Colonic mucosa (tissue), 4 donors: ENCODE measurements at regions not wholly inside any gene's neighbourhood (a gene's known extent, or its start where the extent isn't known, plus 50 kb on each side); places are given as distances from the start of the nearest gene placed in this dataset.

Source experiments
- DNase-seq: peaks from one replicate; pipeline ENCODE4 v3.0.0-alpha.2; 2020
- H3K27ac ChIP-seq: fragments of 200-600 bp; one replicate; pipeline ENCODE4 v1.8.0; 2021
- H3K27me3 ChIP-seq: fragments of 200-600 bp; one replicate; pipeline ENCODE4 v1.8.0; 2021
- H3K36me3 ChIP-seq: fragments of 200-600 bp; one replicate; pipeline ENCODE4 v1.8.0; 2021
- H3K4me1 ChIP-seq: fragments of 200-600 bp; one replicate; pipeline ENCODE4 v1.8.0; 2021; ENCODE audit warnings: mild to moderate bottlenecking
- H3K4me3 ChIP-seq: fragments of 200-600 bp; one replicate; pipeline ENCODE4 v1.8.0; 2021
- H3K9ac ChIP-seq, 2 donors: one replicate each; pipeline ENCODE4 v1.7.0; 2013; ENCODE audit warnings: control low read depth in 2 of 2, low read depth in 2 of 2, low read length in 2 of 2
- H3K9me3 ChIP-seq: fragments of 200-600 bp; one replicate; pipeline ENCODE4 v1.8.0; 2021
- intact Hi-C: fragments of 100-400 bp; cut with DNase I; formaldehyde crosslinking; loops from one replicate; pipeline ENCODE4 v1.14.1; 2022
- TF ChIP-seq, protein P1 (sequence below): fragments of 200-600 bp; IDR thresholded peaks from one replicate; pipeline ENCODE4 v1.8.0; 2022; ENCODE audit warnings: antibody characterized with exemption, mild to moderate bottlenecking
- donor health status: healthy.
- donor health status: DM: no; HTN: no; CAD: no.
- donor health status: DM: no; HTN: no; CAD: no.

GRCh38 chr13:88637935-88638334 lies 966.8 kb downstream of the SLITRK5 start:
- intact Hi-C loops = no loop called here
- H3K4me3 ChIP-seq = no peak overlapping the region
- TF ChIP-seq, protein P1, sequence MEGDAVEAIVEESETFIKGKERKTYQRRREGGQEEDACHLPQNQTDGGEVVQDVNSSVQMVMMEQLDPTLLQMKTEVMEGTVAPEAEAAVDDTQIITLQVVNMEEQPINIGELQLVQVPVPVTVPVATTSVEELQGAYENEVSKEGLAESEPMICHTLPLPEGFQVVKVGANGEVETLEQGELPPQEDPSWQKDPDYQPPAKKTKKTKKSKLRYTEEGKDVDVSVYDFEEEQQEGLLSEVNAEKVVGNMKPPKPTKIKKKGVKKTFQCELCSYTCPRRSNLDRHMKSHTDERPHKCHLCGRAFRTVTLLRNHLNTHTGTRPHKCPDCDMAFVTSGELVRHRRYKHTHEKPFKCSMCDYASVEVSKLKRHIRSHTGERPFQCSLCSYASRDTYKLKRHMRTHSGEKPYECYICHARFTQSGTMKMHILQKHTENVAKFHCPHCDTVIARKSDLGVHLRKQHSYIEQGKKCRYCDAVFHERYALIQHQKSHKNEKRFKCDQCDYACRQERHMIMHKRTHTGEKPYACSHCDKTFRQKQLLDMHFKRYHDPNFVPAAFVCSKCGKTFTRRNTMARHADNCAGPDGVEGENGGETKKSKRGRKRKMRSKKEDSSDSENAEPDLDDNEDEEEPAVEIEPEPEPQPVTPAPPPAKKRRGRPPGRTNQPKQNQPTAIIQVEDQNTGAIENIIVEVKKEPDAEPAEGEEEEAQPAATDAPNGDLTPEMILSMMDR = no peak
- no peaks in the 10 kb centered on the region for H3K4me1 ChIP-seq
- no peaks in the 10 kb centered on the region for H3K36me3 ChIP-seq
- H3K9ac ChIP-seq = no peak overlapping the region
- no peak for DNase-seq
- H3K27ac ChIP-seq = no peak overlapping the region
- H3K9me3 ChIP-seq = no peaks in the 10 kb centered on the region
- no peaks in the 10 kb centered on the region for H3K27me3 ChIP-seq

DNA sequence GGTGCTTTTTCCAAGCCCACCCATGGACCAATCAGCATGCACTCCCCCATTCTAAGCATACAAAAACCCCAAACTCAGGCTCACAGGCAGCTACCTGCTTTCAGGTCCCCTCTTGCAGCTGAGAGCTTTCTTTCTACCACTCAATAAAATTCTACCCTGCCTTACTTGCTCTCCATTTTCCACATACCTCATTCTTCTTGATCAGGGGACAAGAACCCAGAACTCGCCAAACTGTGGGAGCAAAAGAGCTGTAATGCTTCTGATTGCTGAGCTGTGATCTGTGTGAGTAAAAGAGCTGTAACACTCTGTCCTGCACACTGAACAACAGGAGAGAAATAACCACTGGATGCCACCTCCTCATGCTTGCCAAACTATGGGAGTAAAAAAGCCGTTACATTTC lies 972.1 kb downstream of the SLITRK5 start:
- no peaks in the 10 kb centered on the region for H3K4me1 ChIP-seq
- TF ChIP-seq, protein P1 = no peak
- H3K9ac ChIP-seq = no peak overlapping the region
- H3K27ac ChIP-seq = no peak overlapping the region
- no peaks in the 10 kb centered on the region for H3K9me3 ChIP-seq
- H3K27me3 ChIP-seq = no peaks in the 10 kb centered on the region
- intact Hi-C loops = no loop called here
- H3K36me3 ChIP-seq = no peaks in the 10 kb centered on the region
- DNase-seq = no peak
- H3K4me3 ChIP-seq = no peak overlapping the region

GRCh38 chr13:88648598-88649373 lies 977.6 kb downstream of the SLITRK5 start:
- Histone ChIP-seq H3K9me3 (no peaks in the 10 kb centered on the region), H3K4me1 (no peaks in the 10 kb centered on the region), H3K27ac (no peak overlapping the region), H3K9ac (no peak overlapping the region), H3K4me3 (no peak overlapping the region), H3K27me3 (no peaks in the 10 kb centered on the region), H3K36me3 (no peaks in the 10 kb centered on the region)
- intact Hi-C loops = no loop called here
- no peak for DNase-seq
- TF ChIP-seq, protein P1 = no peak

DNA sequence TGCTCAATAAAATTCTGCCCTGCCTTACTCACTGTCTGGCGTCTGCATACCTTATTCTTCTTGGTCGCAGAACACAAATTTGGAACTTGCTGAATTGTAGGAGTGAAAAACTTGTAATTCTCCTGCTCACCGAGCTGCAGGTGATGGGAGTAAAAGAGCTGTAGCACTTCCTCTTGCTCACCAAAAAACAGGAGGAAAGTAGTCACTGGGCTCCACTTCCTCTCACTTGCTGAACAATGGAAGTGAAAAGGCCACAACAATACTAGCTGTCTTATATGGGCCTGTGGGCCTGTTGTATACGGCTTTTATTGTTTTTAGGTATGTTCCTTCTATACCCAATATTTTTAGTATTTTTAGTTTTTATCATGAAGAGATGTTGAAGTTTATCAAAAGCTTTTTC lies 978.7 kb downstream of the SLITRK5 start:
- Histone ChIP-seq H3K27ac (no peak overlapping the region), H3K4me1 (no peaks in the 10 kb centered on the region), H3K9me3 (no peaks in the 10 kb centered on the region), H3K27me3 (no peaks in the 10 kb centered on the region), H3K4me3 (no peak overlapping the region), H3K36me3 (no peaks in the 10 kb centered on the region), H3K9ac (no peak overlapping the region)
- intact Hi-C loops = no loop called here
- TF ChIP-seq, protein P1 = no peak
- no peak for DNase-seq

DNA sequence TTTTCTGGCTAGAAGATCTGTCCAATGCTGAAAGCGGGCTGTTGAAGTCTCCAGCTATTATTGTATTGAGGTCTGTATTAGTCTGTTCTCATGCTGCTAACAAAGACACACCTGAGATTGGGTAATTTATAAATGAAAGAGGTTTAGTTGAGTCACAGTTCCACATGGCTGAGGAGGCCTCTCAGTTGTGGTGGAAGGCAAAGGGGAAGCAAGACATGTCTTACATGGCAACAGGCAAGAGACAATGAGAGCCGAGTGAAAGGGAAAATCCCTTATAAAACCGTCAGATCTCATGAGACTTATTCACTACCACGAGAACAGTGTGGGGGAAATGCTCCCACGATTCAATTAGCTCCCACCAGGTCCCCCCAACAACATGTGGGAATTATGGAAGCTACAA lies 980.4 kb downstream of the SLITRK5 start:
- intact Hi-C loops = no loop called here
- no peak for DNase-seq
- TF ChIP-seq, protein P1 = no peak
- Histone ChIP-seq H3K4me3 (no peak overlapping the region), H3K4me1 (no peaks in the 10 kb centered on the region), H3K9me3 (no peaks in the 10 kb centered on the region), H3K27me3 (no peaks in the 10 kb centered on the region), H3K9ac (no peak overlapping the region), H3K36me3 (no peaks in the 10 kb centered on the region), H3K27ac (no peak overlapping the region)
